ENCODE measurements at regions not wholly inside any gene's neighbourhood (a gene's known extent, or its start where the extent isn't known, plus 50 kb on each side); places are given as distances from the start of the nearest gene placed in this dataset.

GRCh38 chr2:239903210-239903609, 121.9 kb downstream of the NDUFA10 start:
- TF ChIP-seq EP300 (IDR thresholded peaks at IDR 0.05) (no peak), CTCF (IDR thresholded peaks at IDR 0.05) (no peak)

All from tibial nerve (tissue), 4 donors.